Uterus (tissue), 2 donors: ENCODE measurements at regions not wholly inside any gene's neighbourhood (a gene's known extent, or its start where the extent isn't known, plus 50 kb on each side); places are given as distances from the start of the nearest gene placed in this dataset.

Source experiments
- POLR2A ChIP-seq, 2 donors: fragments of 450-650 bp; IDR thresholded peaks; one replicate each; pipeline ENCODE4 v1.6.1; 2016; ENCODE audit warnings: antibody characterized with exemption in 2 of 2, mild to moderate bottlenecking in 1 of 2, moderate library complexity in 1 of 2
- TF ChIP-seq, protein P1 (sequence below), 4 experiments: fragments of 200-600 bp in 2 of 4; fragments of 450-650 bp in 2 of 4; sonication (generic) in 2 of 4; IDR thresholded peaks; one replicate each; pipeline ENCODE4 v1.5.1; 2016 to 2019; ENCODE audit warnings: antibody characterized with exemption in 4 of 4, mild to moderate bottlenecking in 2 of 4, moderate library complexity in 1 of 4

DNA sequence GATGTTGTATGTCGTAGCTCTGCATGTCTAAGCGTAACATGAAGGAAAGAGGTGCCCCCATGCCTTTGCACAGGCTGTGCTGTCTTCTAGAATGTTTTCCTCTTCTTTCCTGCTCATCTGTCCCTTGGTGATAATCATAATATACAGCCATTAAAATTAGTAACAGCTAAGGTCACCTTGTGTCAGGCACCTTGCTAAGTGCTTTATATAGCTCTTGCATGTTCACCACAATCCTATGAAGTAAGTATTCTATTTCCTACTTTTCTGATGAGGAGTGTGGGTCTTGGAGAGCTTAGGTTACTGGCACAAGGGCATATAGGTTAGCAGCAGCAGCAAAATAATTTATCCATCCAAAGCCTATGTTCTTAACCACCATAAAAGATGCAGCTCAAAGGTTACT, 754.4 kb downstream of the NTRK3 start:
- TF ChIP-seq, protein P1, sequence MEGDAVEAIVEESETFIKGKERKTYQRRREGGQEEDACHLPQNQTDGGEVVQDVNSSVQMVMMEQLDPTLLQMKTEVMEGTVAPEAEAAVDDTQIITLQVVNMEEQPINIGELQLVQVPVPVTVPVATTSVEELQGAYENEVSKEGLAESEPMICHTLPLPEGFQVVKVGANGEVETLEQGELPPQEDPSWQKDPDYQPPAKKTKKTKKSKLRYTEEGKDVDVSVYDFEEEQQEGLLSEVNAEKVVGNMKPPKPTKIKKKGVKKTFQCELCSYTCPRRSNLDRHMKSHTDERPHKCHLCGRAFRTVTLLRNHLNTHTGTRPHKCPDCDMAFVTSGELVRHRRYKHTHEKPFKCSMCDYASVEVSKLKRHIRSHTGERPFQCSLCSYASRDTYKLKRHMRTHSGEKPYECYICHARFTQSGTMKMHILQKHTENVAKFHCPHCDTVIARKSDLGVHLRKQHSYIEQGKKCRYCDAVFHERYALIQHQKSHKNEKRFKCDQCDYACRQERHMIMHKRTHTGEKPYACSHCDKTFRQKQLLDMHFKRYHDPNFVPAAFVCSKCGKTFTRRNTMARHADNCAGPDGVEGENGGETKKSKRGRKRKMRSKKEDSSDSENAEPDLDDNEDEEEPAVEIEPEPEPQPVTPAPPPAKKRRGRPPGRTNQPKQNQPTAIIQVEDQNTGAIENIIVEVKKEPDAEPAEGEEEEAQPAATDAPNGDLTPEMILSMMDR (IDR thresholded peaks at IDR 0.05), result no peak
- TF ChIP-seq POLR2A (IDR thresholded peaks at IDR 0.05), result no peak
